ENCODE measurements at regions not wholly inside any gene's neighbourhood (a gene's known extent, or its start where the extent isn't known, plus 50 kb on each side); places are given as distances from the start of the nearest gene placed in this dataset.
"Not testable (repeated sequence)": the region's sequence is repeated elsewhere in the genome, so short reads cannot be mapped to it uniquely, and the experiment has no call there.

DNA sequence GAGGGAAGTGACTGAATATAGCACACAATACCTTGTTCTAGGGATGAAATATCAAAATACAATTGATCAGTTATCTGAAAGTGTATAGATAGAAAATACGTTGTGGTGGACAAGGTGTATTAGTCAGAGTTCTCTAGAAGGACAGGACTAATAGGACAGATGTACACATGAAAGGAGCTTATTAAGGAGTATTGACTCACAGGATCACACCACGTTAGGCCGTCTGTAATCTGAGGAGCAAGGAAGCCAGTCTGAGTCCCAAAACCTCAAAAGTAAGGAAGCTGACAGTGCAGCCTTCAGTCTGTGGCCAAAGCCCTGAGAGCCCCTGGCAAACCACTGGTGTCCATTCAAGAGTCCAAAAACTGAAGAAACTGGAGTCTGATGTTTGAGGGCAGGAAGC is 406.1 kb downstream of the MDFIC start:
- no peak overlapping the region for H3K4me3 ChIP-seq (ENCODE audit: low read length in 3 of 3)
- H3K27me3 ChIP-seq (ENCODE audit: control insufficient read depth, insufficient read depth, low read length) = no peaks in the 10 kb centered on the region
- H3K9me3 ChIP-seq (ENCODE audit: control insufficient read depth in 2 of 3, insufficient read depth in 1 of 3, low read length in 3 of 3) = no peaks in the 10 kb centered on the region
- no peak overlapping the region for H3K9ac ChIP-seq (ENCODE audit: low read length in 3 of 3)
- no peaks in the 10 kb centered on the region for H3K36me3 ChIP-seq (ENCODE audit: control insufficient read depth in 2 of 3, insufficient read depth in 3 of 3, low read length in 3 of 3)
- no peak overlapping the region for H3K27ac ChIP-seq (ENCODE audit: low read depth in 2 of 2, low read length in 2 of 2)
- no peak for TF ChIP-seq CTCF (IDR thresholded peaks at IDR 0.05; ENCODE audit: borderline replicate concordance, extremely low read depth, insufficient read depth)
- no peaks in the 10 kb centered on the region for H3K4me1 ChIP-seq (ENCODE audit: control insufficient read depth in 2 of 3, insufficient read depth in 2 of 3, low read depth in 1 of 3, low read length in 3 of 3)
- intact Hi-C loops (cut with DNase I) = no loop called here
- no peak for FAIRE-seq
- DNase-seq = no peak

DNA sequence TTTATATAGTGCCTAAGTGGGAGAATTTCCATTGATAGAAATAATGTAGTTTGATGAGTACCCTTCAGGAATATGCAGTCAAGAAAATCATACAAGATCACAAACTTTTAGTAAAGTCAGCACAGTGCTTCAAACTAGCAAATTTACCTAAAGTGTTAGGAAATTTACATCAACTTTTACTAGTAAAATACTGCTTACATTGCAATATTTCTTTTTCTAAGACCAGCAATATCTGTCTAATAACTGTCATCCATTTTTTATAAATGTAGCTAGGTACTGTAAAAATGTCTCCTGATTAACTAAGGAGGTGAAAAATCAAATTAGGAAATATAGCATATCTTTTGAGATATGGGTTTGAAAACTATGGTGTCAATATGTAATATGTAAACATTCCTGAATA is 405.4 kb downstream of the MDFIC start:
- TF ChIP-seq CTCF (IDR thresholded peaks at IDR 0.05; ENCODE audit: borderline replicate concordance, extremely low read depth, insufficient read depth) = no peak
- no peaks in the 10 kb centered on the region for H3K4me1 ChIP-seq (ENCODE audit: control insufficient read depth in 2 of 3, insufficient read depth in 2 of 3, low read depth in 1 of 3, low read length in 3 of 3)
- DNase-seq (no peak), FAIRE-seq (no peak)
- H3K36me3 ChIP-seq (ENCODE audit: control insufficient read depth in 2 of 3, insufficient read depth in 3 of 3, low read length in 3 of 3) = no peaks in the 10 kb centered on the region
- H3K27ac ChIP-seq (ENCODE audit: low read depth in 2 of 2, low read length in 2 of 2) = no peak overlapping the region
- no peaks in the 10 kb centered on the region for H3K27me3 ChIP-seq (ENCODE audit: control insufficient read depth, insufficient read depth, low read length)
- intact Hi-C loops (cut with DNase I) = no loop called here
- no peak overlapping the region for H3K9ac ChIP-seq (ENCODE audit: low read length in 3 of 3)
- H3K9me3 ChIP-seq (ENCODE audit: control insufficient read depth in 2 of 3, insufficient read depth in 1 of 3, low read length in 3 of 3) = no peaks in the 10 kb centered on the region
- H3K4me3 ChIP-seq (ENCODE audit: low read length in 3 of 3) = no peak overlapping the region

- intact Hi-C loops (cut with DNase I) = no loop called here
Observed at GRCh38 chr7:115319541-115319940, 397.6 kb downstream of the MDFIC start.

GRCh38 chr7:115310316-115310715 is 388.4 kb downstream of the MDFIC start:
- H3K27me3 ChIP-seq (ENCODE audit: control insufficient read depth, insufficient read depth, low read length); intact Hi-C loops (cut with DNase I); DNase-seq; H3K36me3 ChIP-seq (ENCODE audit: control insufficient read depth in 2 of 3, insufficient read depth in 3 of 3, low read length in 3 of 3); H3K4me1 ChIP-seq (ENCODE audit: control insufficient read depth in 2 of 3, insufficient read depth in 2 of 3, low read depth in 1 of 3, low read length in 3 of 3); H3K9ac ChIP-seq (ENCODE audit: low read length in 3 of 3); H3K27ac ChIP-seq (ENCODE audit: low read depth in 2 of 2, low read length in 2 of 2); H3K4me3 ChIP-seq (ENCODE audit: low read length in 3 of 3); H3K9me3 ChIP-seq (ENCODE audit: control insufficient read depth in 2 of 3, insufficient read depth in 1 of 3, low read length in 3 of 3); FAIRE-seq: not testable (repeated sequence)

More at GRCh38 chr7:115319541-115319940, 397.6 kb downstream of the MDFIC start:
- no peak for FAIRE-seq
- Histone ChIP-seq H3K9ac (ENCODE audit: low read length in 3 of 3) (no peak overlapping the region), H3K4me3 (ENCODE audit: low read length in 3 of 3) (no peak overlapping the region), H3K27me3 (ENCODE audit: control insufficient read depth, insufficient read depth, low read length) (no peaks in the 10 kb centered on the region), H3K36me3 (ENCODE audit: control insufficient read depth in 2 of 3, insufficient read depth in 3 of 3, low read length in 3 of 3) (no peaks in the 10 kb centered on the region), H3K9me3 (ENCODE audit: control insufficient read depth in 2 of 3, insufficient read depth in 1 of 3, low read length in 3 of 3) (no peaks in the 10 kb centered on the region), H3K27ac (ENCODE audit: low read depth in 2 of 2, low read length in 2 of 2) (no peak overlapping the region), H3K4me1 (ENCODE audit: control insufficient read depth in 2 of 3, insufficient read depth in 2 of 3, low read depth in 1 of 3, low read length in 3 of 3) (no peaks in the 10 kb centered on the region)
- no peak for DNase-seq
- no peak for TF ChIP-seq CTCF (IDR thresholded peaks at IDR 0.05; ENCODE audit: borderline replicate concordance, extremely low read depth, insufficient read depth)
